ENCODE measurements at regions not wholly inside any gene's neighbourhood (a gene's known extent, or its start where the extent isn't known, plus 50 kb on each side); places are given as distances from the start of the nearest gene placed in this dataset.

DNA sequence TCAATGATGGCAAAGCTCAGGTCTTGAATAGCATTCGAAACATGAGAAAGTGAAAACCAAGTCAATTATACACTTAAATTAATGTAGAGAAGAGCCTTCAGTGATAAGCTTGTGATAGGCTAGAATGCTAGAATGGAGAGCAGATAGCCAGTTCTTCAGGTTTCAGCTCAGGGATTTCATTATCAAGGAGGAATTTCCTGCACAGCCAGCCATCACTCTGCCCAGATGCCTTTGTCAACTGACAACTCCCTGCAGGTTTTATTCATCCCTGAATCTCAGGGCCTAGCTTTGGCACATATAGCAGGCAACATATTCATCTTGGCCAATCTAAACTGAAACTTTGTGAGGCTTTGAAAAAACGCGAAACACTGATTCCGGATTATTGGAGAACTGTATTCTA lies 199.3 kb upstream of the CDH6 start:
- intact Hi-C loops (cut with micrococcal nuclease): no loop called here
- Histone ChIP-seq H3K36me3 (no peaks in the 10 kb centered on the region), H3K4me3 (no peak overlapping the region), H3K4me1 (no peaks in the 10 kb centered on the region), H3K27ac (replicated peaks) (no peak overlapping the region), H3K9me3 (replicated peaks) (peaks cover 3% of the 10 kb centered on the region), H3K27me3 (ENCODE audit: low read depth) (no peaks in the 10 kb centered on the region)
- no peak for DNase-seq
- TF ChIP-seq, protein P1, sequence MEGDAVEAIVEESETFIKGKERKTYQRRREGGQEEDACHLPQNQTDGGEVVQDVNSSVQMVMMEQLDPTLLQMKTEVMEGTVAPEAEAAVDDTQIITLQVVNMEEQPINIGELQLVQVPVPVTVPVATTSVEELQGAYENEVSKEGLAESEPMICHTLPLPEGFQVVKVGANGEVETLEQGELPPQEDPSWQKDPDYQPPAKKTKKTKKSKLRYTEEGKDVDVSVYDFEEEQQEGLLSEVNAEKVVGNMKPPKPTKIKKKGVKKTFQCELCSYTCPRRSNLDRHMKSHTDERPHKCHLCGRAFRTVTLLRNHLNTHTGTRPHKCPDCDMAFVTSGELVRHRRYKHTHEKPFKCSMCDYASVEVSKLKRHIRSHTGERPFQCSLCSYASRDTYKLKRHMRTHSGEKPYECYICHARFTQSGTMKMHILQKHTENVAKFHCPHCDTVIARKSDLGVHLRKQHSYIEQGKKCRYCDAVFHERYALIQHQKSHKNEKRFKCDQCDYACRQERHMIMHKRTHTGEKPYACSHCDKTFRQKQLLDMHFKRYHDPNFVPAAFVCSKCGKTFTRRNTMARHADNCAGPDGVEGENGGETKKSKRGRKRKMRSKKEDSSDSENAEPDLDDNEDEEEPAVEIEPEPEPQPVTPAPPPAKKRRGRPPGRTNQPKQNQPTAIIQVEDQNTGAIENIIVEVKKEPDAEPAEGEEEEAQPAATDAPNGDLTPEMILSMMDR (IDR thresholded peaks at IDR 0.05; ENCODE audit: borderline replicate concordance): no peak

DNA sequence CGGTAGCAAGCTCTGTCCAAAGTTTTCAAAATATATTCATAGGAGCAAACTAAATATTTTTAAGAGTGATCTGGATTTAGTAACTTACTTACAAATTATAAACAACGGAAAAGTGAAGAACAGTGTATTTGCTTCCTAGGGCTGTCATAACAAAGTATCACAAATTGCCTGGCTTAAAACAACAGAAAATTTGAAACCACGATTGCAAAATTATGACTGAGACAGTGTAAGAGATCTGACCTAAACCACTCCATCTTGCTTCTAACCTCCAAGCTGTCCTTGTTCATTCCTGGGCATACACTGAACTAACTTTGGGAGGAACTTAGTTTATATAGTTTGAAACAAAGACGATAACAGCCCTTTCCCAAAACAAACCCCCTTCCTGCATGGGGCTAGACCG lies 202.0 kb upstream of the CDH6 start:
- no peak for DNase-seq
- intact Hi-C loops (cut with micrococcal nuclease): no loop called here
- TF ChIP-seq, protein P1 (IDR thresholded peaks at IDR 0.05; ENCODE audit: borderline replicate concordance): no peak
- no peak overlapping the region for H3K27ac ChIP-seq (replicated peaks)
- H3K4me1 ChIP-seq: no peaks in the 10 kb centered on the region
- H3K27me3 ChIP-seq (ENCODE audit: low read depth): no peaks in the 10 kb centered on the region
- H3K36me3 ChIP-seq: no peaks in the 10 kb centered on the region
- H3K9me3 ChIP-seq (replicated peaks): no peaks in the 10 kb centered on the region
- no peak overlapping the region for H3K4me3 ChIP-seq

DNA sequence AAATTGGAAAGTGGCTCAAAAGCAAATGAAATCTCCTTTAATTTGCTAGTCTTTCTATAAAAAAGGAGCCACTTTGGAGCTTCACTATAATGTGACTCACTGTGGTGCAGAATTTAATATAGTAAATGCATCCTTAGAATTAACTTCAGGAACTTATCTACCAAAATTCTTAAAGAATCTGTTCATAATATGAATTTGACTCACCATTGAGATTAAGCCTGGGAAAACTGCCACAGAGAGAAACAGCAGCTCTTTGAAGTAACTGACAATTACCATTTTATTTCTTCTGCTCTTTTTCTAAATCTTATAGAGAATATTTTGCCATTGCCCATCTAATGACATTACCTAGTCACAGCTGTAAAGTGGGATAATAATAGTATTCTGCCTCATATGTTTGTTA lies 211.9 kb upstream of the CDH6 start:
- intact Hi-C loops (cut with micrococcal nuclease): no loop called here
- no peak overlapping the region for H3K4me3 ChIP-seq
- H3K36me3 ChIP-seq: no peaks in the 10 kb centered on the region
- H3K27ac ChIP-seq (replicated peaks): no peak overlapping the region
- no peaks in the 10 kb centered on the region for H3K4me1 ChIP-seq
- H3K27me3 ChIP-seq (ENCODE audit: low read depth): no peaks in the 10 kb centered on the region
- no peak for DNase-seq
- TF ChIP-seq, protein P1 (IDR thresholded peaks at IDR 0.05; ENCODE audit: borderline replicate concordance): no peak
- no peaks in the 10 kb centered on the region for H3K9me3 ChIP-seq (replicated peaks)

DNA sequence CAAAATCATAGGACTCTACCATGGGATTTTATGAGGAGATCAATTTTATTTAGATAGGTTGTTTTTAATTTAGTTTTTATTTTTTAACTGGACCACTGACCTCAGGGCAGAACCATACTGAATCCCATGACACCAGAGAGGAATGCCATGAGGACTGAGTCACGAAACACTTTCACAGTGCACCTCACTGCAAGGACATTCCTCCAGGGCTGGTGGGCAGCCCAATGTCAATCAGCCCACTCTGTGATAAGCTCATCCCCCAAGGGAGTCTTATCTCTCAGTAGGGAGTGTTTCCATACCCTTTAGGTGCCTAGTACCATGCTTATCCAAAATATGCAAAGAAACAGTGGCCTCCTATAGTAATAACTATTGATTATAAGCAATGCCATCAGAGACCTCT lies 224.5 kb upstream of the CDH6 start:
- Histone ChIP-seq H3K27me3 (ENCODE audit: low read depth) (no peaks in the 10 kb centered on the region), H3K27ac (replicated peaks) (no peak overlapping the region), H3K4me3 (no peak overlapping the region), H3K36me3 (no peaks in the 10 kb centered on the region), H3K4me1 (no peaks in the 10 kb centered on the region), H3K9me3 (replicated peaks) (no peaks in the 10 kb centered on the region)
- DNase-seq: no peak
- TF ChIP-seq, protein P1 (IDR thresholded peaks at IDR 0.05; ENCODE audit: borderline replicate concordance): no peak
- intact Hi-C loops (cut with micrococcal nuclease): no loop called here

DNA sequence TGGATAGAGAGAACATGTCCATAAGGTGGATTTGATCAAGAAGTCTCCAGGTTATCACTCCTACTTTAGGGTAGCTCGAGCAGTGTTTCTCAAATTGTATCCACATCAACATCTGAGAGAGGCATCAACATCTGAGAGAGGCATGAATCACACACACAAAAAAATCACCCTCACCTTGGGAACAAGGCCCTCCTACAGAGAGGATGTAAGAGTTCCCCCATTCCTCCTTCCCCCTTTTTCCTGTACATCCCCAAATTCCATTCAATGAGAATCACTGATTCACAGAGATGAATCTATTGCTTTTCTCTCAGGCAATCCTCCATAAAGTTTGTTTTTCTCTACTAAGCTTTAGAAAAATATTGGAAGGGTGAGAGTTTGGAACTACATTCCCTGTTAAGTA lies 233.4 kb upstream of the CDH6 start:
- H3K4me3 ChIP-seq: no peak overlapping the region
- DNase-seq: no peak
- H3K4me1 ChIP-seq: no peaks in the 10 kb centered on the region
- H3K27ac ChIP-seq (replicated peaks): no peak overlapping the region
- no peaks in the 10 kb centered on the region for H3K36me3 ChIP-seq
- intact Hi-C loops (cut with micrococcal nuclease): no loop called here
- TF ChIP-seq, protein P1 (IDR thresholded peaks at IDR 0.05; ENCODE audit: borderline replicate concordance): no peak
- H3K9me3 ChIP-seq (replicated peaks): peaks cover 3% of the 10 kb centered on the region
- no peaks in the 10 kb centered on the region for H3K27me3 ChIP-seq (ENCODE audit: low read depth)

DNA sequence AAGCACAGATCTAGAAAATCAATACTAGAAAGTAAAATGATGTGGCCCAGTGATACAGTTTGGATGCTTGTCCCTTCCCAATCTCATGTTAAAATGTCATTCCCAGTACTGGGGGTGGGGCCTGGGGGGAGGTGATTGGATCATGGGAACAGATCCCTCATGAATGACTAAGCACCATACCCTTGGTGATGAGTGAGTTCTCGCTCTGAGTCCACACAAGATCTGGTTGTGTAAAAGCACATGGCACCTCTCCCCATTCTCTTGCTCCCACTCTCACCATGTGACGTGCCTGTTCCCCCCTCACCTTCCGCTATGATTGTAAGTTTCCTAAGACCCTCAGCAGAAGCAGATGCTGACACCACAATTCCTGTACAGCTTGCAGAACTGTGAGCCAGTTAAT lies 234.2 kb upstream of the CDH6 start:
- H3K4me3 ChIP-seq: no peak overlapping the region
- no peaks in the 10 kb centered on the region for H3K4me1 ChIP-seq
- H3K27ac ChIP-seq (replicated peaks): no peak overlapping the region
- intact Hi-C loops (cut with micrococcal nuclease): no loop called here
- peaks cover 11% of the 10 kb centered on the region for H3K9me3 ChIP-seq (replicated peaks)
- no peaks in the 10 kb centered on the region for H3K27me3 ChIP-seq (ENCODE audit: low read depth)
- TF ChIP-seq, protein P1 (IDR thresholded peaks at IDR 0.05; ENCODE audit: borderline replicate concordance): no peak
- DNase-seq: no peak
- H3K36me3 ChIP-seq: no peaks in the 10 kb centered on the region

Measured in left ventricle myocardium inferior (tissue), 1 donor.